Neural crest cell (in vitro differentiated cells): ENCODE measurements at regions not wholly inside any gene's neighbourhood (a gene's known extent, or its start where the extent isn't known, plus 50 kb on each side); places are given as distances from the start of the nearest gene placed in this dataset.

Experiments
- DNase-seq: peaks from one replicate; pipeline ENCODE4 v3.0.0; 2021; ENCODE audit warnings: low read depth, mixed read lengths, low spot score
- H3K27ac Mint-ChIP-seq: one replicate; pipeline ENCODE4 v1.8.0; 2021; ENCODE audit warnings: mild to moderate bottlenecking, mixed read lengths; ENCODE audit not compliant: unreplicated experiment
- H3K27me3 Mint-ChIP-seq: 2 replicates; pipeline ENCODE4 v1.8.0; 2021; ENCODE audit warnings: low read depth, mild to moderate bottlenecking, mixed read lengths
- H3K36me3 Mint-ChIP-seq: 2 replicates; pipeline ENCODE4 v1.8.0; 2021; ENCODE audit warnings: low read depth, mild to moderate bottlenecking, mixed read lengths
- H3K4me1 Mint-ChIP-seq: 2 replicates; pipeline ENCODE4 v1.8.0; 2021; ENCODE audit warnings: mixed read lengths
- H3K4me3 Mint-ChIP-seq: one replicate; pipeline ENCODE4 v1.8.0; 2021; ENCODE audit warnings: mild to moderate bottlenecking, mixed read lengths
- H3K9me3 Mint-ChIP-seq: 2 replicates; pipeline ENCODE4 v1.8.0; 2021; ENCODE audit warnings: mixed read lengths
- TF ChIP-seq, protein P1 (sequence below): fragments of 200-600 bp; sonication (generic); conservative IDR thresholded peaks from 2 replicates; pipeline ENCODE4 v1.5.0; 2021; ENCODE audit warnings: antibody characterized with exemption, mild to moderate bottlenecking

DNA sequence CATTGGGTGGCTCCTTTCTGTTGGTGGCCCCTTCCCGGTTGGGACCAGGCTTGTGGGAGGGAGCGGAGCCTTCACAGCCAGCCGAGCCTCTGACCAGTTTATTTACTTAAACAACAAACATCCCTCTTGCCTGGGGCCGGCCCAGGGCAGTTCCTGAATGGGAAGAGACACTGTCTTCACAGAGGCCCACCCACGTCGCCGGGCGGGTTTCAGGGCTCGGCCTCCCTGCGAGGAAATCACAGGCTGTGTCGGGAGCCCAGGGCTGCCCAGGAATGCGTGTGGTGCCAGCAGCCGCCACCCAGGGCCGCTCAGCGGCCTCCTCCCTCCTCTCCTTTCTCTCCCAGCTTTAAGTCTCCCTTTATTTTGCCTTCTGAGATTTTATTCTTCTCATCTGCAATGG lies 132.5 kb downstream of the HSD17B3 start:
- peaks cover 64% of the 10 kb centered on the region for H3K27me3 Mint-ChIP-seq
- no peaks in the 10 kb centered on the region for H3K36me3 Mint-ChIP-seq
- DNase-seq, result peak; percentile 60
- H3K4me1 Mint-ChIP-seq, result peaks cover 23% of the 10 kb centered on the region
- H3K27ac Mint-ChIP-seq, result no peak overlapping the region
- TF ChIP-seq, protein P1, sequence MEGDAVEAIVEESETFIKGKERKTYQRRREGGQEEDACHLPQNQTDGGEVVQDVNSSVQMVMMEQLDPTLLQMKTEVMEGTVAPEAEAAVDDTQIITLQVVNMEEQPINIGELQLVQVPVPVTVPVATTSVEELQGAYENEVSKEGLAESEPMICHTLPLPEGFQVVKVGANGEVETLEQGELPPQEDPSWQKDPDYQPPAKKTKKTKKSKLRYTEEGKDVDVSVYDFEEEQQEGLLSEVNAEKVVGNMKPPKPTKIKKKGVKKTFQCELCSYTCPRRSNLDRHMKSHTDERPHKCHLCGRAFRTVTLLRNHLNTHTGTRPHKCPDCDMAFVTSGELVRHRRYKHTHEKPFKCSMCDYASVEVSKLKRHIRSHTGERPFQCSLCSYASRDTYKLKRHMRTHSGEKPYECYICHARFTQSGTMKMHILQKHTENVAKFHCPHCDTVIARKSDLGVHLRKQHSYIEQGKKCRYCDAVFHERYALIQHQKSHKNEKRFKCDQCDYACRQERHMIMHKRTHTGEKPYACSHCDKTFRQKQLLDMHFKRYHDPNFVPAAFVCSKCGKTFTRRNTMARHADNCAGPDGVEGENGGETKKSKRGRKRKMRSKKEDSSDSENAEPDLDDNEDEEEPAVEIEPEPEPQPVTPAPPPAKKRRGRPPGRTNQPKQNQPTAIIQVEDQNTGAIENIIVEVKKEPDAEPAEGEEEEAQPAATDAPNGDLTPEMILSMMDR, result no peak
- no peak overlapping the region for H3K4me3 Mint-ChIP-seq
- no peaks in the 10 kb centered on the region for H3K9me3 Mint-ChIP-seq

DNA sequence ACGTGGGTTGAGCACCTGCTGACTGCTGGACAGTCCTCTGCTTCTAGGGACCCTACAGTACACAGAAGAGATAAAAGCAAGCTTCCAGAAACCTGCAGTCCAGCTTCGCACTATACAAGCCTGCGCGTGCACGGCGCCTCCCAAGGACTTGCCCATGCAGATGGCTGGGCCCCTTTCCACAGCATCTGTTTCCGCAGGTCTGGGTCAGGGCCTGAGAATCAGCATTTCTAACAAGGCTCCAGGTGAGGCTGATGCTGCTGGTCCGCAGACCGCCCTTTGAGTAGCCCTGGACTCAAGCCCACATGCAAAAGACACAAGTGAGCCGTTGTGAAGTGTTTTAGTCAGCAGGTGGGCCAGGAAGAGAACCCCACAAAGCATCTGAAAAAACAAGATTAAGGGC lies 133.1 kb downstream of the HSD17B3 start:
- Mint-ChIP-seq H3K9me3 (no peaks in the 10 kb centered on the region), H3K4me3 (no peak overlapping the region), H3K27ac (no peak overlapping the region), H3K27me3 (peaks cover 59% of the 10 kb centered on the region), H3K36me3 (no peaks in the 10 kb centered on the region), H3K4me1 (peaks cover 23% of the 10 kb centered on the region)
- DNase-seq, result no peak
- TF ChIP-seq, protein P1, result no peak

- peaks cover 46% of the 10 kb centered on the region for H3K27me3 Mint-ChIP-seq
- H3K4me1 Mint-ChIP-seq, result peaks cover 23% of the 10 kb centered on the region
- H3K36me3 Mint-ChIP-seq, result no peaks in the 10 kb centered on the region
- no peak overlapping the region for H3K4me3 Mint-ChIP-seq
- H3K9me3 Mint-ChIP-seq, result no peaks in the 10 kb centered on the region
- no peak for DNase-seq
- TF ChIP-seq, protein P1, result no peak
- H3K27ac Mint-ChIP-seq, result no peak overlapping the region
Measured at GRCh38 chr9:96167011-96167410, 135.0 kb downstream of the HSD17B3 start.

GRCh38 chr9:96164268-96164683 lies 137.7 kb downstream of the HSD17B3 start:
- H3K27ac Mint-ChIP-seq, result no peak overlapping the region
- peaks cover 21% of the 10 kb centered on the region for H3K27me3 Mint-ChIP-seq
- TF ChIP-seq, protein P1, result no peak
- H3K4me1 Mint-ChIP-seq, result peaks cover 11% of the 10 kb centered on the region
- no peak overlapping the region for H3K4me3 Mint-ChIP-seq
- no peaks in the 10 kb centered on the region for H3K9me3 Mint-ChIP-seq
- DNase-seq, result no peak
- H3K36me3 Mint-ChIP-seq, result no peaks in the 10 kb centered on the region

GRCh38 chr9:96163712-96164111 lies 138.3 kb downstream of the HSD17B3 start:
- TF ChIP-seq, protein P1, result no peak
- no peak overlapping the region for H3K27ac Mint-ChIP-seq
- peaks cover 6% of the 10 kb centered on the region for H3K4me1 Mint-ChIP-seq
- DNase-seq, result no peak
- peaks cover 15% of the 10 kb centered on the region for H3K27me3 Mint-ChIP-seq
- no peak overlapping the region for H3K4me3 Mint-ChIP-seq
- no peaks in the 10 kb centered on the region for H3K36me3 Mint-ChIP-seq
- H3K9me3 Mint-ChIP-seq, result no peaks in the 10 kb centered on the region

DNA sequence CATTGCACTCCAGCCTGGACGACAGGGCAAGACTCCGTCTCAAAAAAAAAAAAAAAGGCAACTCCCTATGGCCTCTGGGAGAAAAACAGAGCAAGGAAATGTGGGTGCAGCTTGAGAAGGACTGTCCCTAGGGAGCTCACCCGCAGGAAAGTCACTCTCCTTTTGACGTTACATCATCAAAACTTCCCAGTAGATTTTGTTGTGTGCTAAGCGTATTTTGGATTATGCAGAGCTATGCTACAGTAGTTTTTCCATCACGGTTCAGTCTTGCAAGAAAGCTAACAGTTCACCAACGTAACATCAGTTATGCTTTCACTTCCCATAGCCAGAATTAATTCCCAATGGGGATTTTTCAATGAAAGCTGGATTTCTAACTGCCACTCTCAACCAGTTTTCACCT lies 138.8 kb downstream of the HSD17B3 start:
- DNase-seq, result no peak
- Mint-ChIP-seq H3K27me3 (peaks cover 10% of the 10 kb centered on the region), H3K4me1 (peaks cover 1% of the 10 kb centered on the region), H3K9me3 (no peaks in the 10 kb centered on the region), H3K4me3 (no peak overlapping the region), H3K36me3 (no peaks in the 10 kb centered on the region), H3K27ac (no peak overlapping the region)
- TF ChIP-seq, protein P1, result no peak
